HEK293 (cell line): ENCODE measurements at regions not wholly inside any gene's neighbourhood (a gene's known extent, or its start where the extent isn't known, plus 50 kb on each side); places are given as distances from the start of the nearest gene placed in this dataset.
"Not testable (repeated sequence)": the region's sequence is repeated elsewhere in the genome, so short reads cannot be mapped to it uniquely, and the experiment has no call there.

Experiments used
- CTCF ChIA-PET: fragments of 350-600 bp; formaldehyde crosslinking; extraction: SDS; loops from one replicate; lab custom pipeline; 2021; ENCODE audit warnings: antibody characterized with exemption; lab: Yijun Ruan, JAX
- POLR2A ChIA-PET: fragments of 300-600 bp; formaldehyde crosslinking; extraction: SDS; loops from one replicate; lab custom pipeline; 2020; ENCODE audit warnings: antibody characterized with exemption, inconsistent platforms; lab: Yijun Ruan, JAX
- H3K27ac ChIP-seq: fragments of 200-500 bp; sonication (Bioruptor generic); 2 replicates; pipeline ENCODE4 v1.5.1; 2014; ENCODE audit warnings: low read depth, low read length, control low read depth, inconsistent platforms; ENCODE audit errors: extremely low read depth
- H3K36me3 ChIP-seq, 2 experiments: fragments of 200-500 bp in 1 of 2; sonication (Bioruptor generic) in 1 of 2; 1 replicate in 1 of 2; 2 replicates in 1 of 2; pipeline ENCODE4 v1.5.1; 2014 to 2017; ENCODE audit warnings: inconsistent platforms in 2 of 2, low read length in 2 of 2; ENCODE audit not compliant: control insufficient read depth in 2 of 2, insufficient read depth in 1 of 2
- H3K4me1 ChIP-seq: fragments of 200-500 bp; sonication (Bioruptor generic); 2 replicates; pipeline ENCODE4 v1.5.1; 2014; ENCODE audit warnings: mild to moderate bottlenecking, low read length, inconsistent platforms; ENCODE audit not compliant: control insufficient read depth, insufficient read depth
- H3K4me3 ChIP-seq: 2 replicates; pipeline ENCODE4 v1.5.1; 2011; ENCODE audit warnings: low read depth, mild to moderate bottlenecking, control low read depth, low read length, moderate library complexity
- H3K9me3 ChIP-seq: fragments of 200-500 bp; sonication (Bioruptor generic); 2 replicates; pipeline ENCODE4 v1.5.1; 2014; ENCODE audit warnings: low read depth, low read length, inconsistent platforms; ENCODE audit not compliant: control insufficient read depth, insufficient read depth
- ZNF585B ChIP-seq: fragments of 450-650 bp; formaldehyde crosslinking; IDR thresholded peaks from 2 replicates; pipeline ENCODE4 v1.5.1; 2016; ENCODE audit warnings: missing biosample characterization, missing genetic modification characterization
- TF ChIP-seq, protein P1 (sequence below): fragments of 450-650 bp; formaldehyde crosslinking; IDR thresholded peaks from 2 replicates; pipeline ENCODE4 v1.5.1; 2017; ENCODE audit warnings: missing biosample characterization, missing genetic modification characterization

DNA sequence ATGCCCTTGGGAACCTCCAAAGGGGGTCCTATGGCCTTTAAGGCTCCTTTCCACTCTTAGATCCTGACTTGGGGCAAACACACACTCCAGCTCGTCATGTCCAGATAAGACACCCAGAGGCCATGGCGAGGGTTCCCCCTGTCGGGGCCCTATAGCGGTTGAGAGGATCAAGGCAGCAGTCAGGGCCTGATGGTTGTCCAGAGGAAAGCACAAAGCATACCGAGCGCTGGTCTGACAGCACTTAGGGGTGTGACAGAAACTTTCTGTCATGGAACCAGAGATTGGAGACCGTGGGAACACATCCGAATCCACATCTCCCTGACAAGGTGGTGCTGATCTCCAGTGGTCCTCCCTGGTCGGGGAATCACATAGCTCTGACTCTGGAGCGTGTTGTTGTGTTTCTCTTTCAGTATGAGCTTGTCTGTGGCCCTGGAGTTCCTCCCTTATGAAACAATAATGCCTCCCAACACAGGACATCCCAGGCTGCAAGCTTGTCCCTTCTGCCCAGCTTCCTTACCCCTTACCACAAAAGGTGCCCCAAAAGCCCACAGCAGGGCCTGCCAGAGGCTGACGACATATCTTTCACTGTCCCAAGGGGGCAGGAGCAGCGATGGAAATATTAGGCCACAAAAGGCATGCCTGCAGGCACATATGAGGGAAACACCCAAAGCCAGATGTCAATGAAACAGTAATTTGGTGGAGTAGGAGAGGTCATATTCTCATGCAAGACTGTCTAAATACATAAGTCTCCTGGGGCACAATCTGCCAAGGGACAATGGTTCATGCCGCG is 144.2 kb downstream of the ADRA2C start:
- H3K9me3 ChIP-seq, result not testable (repeated sequence)

DNA sequence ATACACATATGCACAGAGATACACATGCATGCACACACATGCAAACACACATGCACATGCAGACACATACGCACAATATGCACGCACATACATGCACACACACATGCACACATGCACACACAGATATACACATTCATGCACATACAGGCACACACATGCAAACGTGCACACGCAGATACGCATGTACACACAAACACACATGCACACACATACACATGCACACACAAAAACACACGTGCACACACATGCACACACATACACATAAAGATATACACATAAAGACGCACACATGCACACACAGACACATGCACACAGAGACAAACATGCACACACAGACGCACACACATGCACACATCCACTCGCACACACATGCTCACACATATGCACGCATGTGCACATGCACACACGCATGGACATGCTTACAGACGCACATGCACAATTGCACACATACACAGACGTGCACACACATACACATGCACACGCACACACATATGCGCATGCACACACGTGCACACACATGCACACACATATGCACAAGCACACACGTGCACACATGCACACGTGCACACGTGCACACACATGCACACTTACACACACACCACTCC is 145.2 kb downstream of the ADRA2C start:
- CTCF ChIA-PET, result interaction anchor here (0.6 kb wide), 1 partner anchor 14 kb away, joined by 4 read pairs; no protein-coding TSS in a partner anchor
- no peaks in the 10 kb centered on the region for H3K4me1 ChIP-seq
- POLR2A ChIA-PET, result no interaction called here

More for the DNA sequence above, 144.2 kb downstream of the ADRA2C start:
- H3K4me3 ChIP-seq, H3K4me1 ChIP-seq, CTCF ChIA-PET, H3K36me3 ChIP-seq, POLR2A ChIA-PET, H3K27ac ChIP-seq: not testable (repeated sequence)

DNA sequence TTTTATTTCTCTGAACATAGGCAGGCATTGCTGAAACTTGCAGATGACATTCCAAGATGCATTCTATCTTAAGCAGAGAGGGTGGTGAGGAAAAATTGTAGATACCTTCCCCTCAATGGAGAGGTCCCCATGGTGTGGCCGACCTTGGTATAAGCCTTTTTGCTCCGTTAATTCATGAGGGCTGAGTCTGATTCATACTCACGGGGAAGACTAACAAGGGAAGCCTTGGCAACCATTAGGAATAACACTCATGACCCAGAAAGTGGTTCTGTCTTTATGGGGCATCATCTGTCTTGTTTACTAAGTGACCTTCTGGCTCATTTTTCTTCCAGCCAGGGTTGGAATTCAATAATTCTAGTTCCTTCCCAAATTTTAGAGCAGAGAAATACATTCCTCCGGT is 148.3 kb downstream of the ADRA2C start:
- H3K27ac ChIP-seq, H3K36me3 ChIP-seq, H3K4me3 ChIP-seq, H3K4me1 ChIP-seq, H3K9me3 ChIP-seq, POLR2A ChIA-PET: not testable (repeated sequence)
- CTCF ChIA-PET, result interaction anchor here (0.6 kb wide), 1 partner anchor 54 kb away, joined by 3 read pairs; no protein-coding TSS in a partner anchor

More for the DNA sequence above, 145.2 kb downstream of the ADRA2C start:
- no peaks in the 10 kb centered on the region for H3K36me3 ChIP-seq
- H3K4me3 ChIP-seq, result no peak overlapping the region
- no peak overlapping the region for H3K27ac ChIP-seq
- H3K9me3 ChIP-seq, result no peaks in the 10 kb centered on the region
- TF ChIP-seq, protein P1, sequence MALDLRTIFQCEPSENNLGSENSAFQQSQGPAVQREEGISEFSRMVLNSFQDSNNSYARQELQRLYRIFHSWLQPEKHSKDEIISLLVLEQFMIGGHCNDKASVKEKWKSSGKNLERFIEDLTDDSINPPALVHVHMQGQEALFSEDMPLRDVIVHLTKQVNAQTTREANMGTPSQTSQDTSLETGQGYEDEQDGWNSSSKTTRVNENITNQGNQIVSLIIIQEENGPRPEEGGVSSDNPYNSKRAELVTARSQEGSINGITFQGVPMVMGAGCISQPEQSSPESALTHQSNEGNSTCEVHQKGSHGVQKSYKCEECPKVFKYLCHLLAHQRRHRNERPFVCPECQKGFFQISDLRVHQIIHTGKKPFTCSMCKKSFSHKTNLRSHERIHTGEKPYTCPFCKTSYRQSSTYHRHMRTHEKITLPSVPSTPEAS, result peak; percentile 98
- TF ChIP-seq ZNF585B (tag by site-specific recombination), result no peak

DNA sequence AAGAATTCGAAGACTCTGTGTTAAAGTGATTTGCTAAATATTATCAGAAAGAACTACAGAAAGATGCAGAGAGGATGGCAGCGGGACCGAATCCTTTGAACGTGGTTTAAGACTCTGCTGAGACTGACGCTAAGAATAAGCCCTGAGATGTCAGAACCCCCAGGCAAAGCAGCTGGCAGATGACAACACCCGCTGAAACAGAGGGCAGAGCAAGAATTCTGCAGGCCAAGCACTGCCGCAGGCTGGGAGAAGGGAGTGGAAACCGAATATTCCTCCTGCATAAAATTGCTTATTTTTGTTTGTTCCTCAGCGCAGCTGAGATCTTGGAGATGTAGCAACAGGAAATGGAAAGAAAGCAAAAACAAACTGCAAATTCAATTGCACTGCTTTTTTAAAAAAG is 153.3 kb downstream of the ADRA2C start:
- H3K9me3 ChIP-seq, POLR2A ChIA-PET, H3K4me3 ChIP-seq, H3K36me3 ChIP-seq, CTCF ChIA-PET, H3K4me1 ChIP-seq, H3K27ac ChIP-seq: not testable (repeated sequence)

DNA sequence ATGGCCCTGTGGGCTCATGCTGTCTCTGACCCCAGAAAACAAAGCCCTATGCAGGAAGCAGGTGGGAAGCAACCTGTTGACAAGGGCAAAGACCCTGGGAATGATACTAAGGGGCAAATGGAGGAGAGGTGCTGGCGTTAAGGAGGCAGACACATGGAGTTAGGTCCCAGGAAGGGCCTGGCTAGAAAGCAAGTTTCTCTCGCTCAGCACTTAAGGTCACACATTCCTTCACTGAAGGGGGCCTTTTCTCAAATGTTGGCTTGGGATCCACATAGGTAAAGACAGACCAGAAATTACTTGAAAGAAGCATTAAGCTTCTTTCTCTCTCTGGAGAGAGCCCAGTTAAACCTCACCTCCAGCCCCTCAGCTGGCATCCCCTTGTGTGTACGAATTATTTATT is 155.7 kb downstream of the ADRA2C start:
- H3K9me3 ChIP-seq, POLR2A ChIA-PET, H3K4me1 ChIP-seq, H3K27ac ChIP-seq, H3K4me3 ChIP-seq, H3K36me3 ChIP-seq: not testable (repeated sequence)
- CTCF ChIA-PET, result interaction anchor here (0.6 kb wide), 1 partner anchor 615 kb away, joined by 3 read pairs; no protein-coding TSS in a partner anchor

DNA sequence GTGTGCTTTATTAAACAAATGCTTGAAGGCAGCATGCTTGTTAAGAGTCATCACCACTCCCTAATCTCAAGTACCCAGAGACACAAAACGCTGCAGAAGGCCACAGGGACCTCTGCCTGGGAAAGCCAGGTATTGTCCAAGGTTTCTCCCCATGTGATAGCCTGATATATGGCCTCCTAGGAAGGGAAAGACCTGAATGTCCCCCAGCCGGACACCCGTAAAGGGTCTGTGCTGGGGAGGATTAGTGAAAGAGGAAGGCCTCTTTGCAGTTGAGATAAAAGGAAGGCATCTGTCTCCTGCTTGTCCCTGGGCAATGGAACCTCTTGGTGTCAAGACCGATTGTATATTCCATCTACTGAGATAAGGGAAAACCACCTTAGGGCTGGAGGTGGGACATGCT is 159.7 kb downstream of the ADRA2C start:
- H3K36me3 ChIP-seq, H3K4me3 ChIP-seq, H3K9me3 ChIP-seq, H3K4me1 ChIP-seq, CTCF ChIA-PET, POLR2A ChIA-PET, H3K27ac ChIP-seq: not testable (repeated sequence)

DNA sequence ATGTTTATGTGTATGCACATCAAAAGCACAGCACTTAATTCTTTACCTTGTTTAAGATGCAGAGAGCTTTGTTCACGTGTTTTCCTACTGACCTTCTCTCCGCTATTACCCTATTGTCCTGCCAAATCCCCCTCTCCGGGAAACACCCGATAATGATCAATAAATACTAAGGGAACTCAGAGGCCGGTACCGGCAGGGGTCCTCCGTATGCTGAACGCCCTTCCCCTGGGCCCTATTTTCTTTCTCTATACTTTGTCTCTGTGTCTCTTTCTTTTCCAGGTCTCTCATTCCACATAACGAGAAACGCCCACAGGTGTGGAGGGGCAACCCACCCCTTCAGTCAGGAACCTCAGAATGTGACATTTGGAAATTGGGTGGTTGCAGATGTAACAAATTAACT is 160.1 kb downstream of the ADRA2C start:
- H3K27ac ChIP-seq, H3K4me1 ChIP-seq, H3K4me3 ChIP-seq, POLR2A ChIA-PET, H3K36me3 ChIP-seq, H3K9me3 ChIP-seq, CTCF ChIA-PET: not testable (repeated sequence)

DNA sequence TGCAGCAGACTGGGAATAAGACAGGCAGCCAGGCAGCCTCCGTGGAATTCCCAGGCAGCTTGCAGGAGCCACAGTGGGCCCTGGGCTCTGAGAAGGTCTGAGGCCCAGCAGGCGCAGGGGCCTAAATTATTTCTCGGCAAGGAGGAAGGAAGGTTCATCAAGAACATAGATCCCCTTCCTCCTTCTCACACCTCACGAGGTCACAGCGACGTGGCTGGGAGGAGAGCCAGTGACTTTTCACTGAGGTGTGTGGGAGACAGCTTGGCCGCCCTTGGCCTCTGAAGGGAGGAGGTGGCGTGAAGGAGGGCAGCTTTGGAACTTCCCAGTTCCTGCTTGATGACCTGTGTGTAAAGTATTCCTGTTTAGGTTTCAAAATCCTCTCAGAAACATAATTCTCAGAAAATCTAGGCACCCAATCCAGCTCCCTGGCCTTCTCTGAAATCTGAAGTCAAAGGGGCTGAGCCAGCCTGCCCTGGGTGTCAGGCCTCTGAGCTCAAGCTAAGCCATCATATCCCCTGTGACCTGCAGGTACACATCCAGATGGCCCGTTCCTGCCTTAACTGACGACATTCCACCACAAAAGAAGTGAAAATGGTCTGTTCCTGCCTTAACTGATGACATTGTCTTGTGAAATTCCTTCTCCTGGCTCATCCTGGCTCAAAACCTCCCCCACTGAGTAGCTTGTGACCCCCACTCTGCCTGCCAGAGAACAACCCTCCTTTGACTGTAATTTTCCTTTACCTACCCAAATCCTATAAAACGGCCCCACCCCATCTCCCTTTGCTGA is 161.0 kb downstream of the ADRA2C start:
- H3K27ac ChIP-seq, CTCF ChIA-PET, H3K4me1 ChIP-seq, H3K9me3 ChIP-seq, POLR2A ChIA-PET, H3K36me3 ChIP-seq, H3K4me3 ChIP-seq: not testable (repeated sequence)

DNA sequence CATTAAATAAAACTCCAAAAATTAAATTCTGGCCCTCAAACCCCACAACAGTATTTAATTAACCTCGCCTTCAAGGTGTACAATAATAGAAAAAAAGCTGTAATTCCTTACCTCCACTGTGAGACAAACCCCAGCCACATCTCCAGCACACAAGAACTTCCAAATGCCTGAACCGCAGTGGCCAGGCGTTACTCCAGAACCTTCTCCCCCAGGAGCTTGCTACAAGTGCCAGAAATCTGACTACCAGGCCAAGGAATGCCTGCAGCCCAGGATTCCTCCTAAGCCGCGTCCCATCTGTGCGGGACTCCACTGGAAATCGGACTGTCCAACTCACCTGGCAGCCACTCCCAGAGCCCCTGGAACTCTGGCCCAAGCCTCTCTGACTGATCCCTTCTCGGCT is 163.2 kb downstream of the ADRA2C start:
- H3K36me3 ChIP-seq, H3K4me3 ChIP-seq, H3K9me3 ChIP-seq, POLR2A ChIA-PET, H3K4me1 ChIP-seq, CTCF ChIA-PET, H3K27ac ChIP-seq: not testable (repeated sequence)

DNA sequence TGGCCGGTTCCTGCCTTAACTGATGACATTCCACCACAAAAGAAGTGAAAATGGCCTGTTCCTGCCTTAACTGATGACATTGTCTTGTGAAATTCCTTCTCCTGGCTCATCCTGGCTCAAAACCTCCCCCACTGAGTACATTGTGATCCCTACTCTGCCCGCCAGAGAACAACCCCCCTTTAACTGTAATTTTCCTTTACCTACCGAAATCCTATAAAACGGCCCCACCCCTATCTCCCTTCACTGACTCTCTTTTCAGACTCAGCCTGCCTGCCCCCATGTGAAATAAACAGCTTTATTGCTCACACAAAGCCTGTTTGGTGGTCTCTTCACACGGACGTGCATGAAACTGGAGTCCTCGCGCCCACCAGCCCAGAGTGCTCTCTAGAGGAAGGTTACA is 166.5 kb downstream of the ADRA2C start:
- H3K4me1 ChIP-seq, CTCF ChIA-PET, H3K9me3 ChIP-seq, H3K27ac ChIP-seq, POLR2A ChIA-PET, H3K36me3 ChIP-seq, H3K4me3 ChIP-seq: not testable (repeated sequence)
